ENCODE measurements at regions not wholly inside any gene's neighbourhood (a gene's known extent, or its start where the extent isn't known, plus 50 kb on each side); places are given as distances from the start of the nearest gene placed in this dataset.
"Not testable (repeated sequence)": the region's sequence is repeated elsewhere in the genome, so short reads cannot be mapped to it uniquely, and the experiment has no call there.

DNA sequence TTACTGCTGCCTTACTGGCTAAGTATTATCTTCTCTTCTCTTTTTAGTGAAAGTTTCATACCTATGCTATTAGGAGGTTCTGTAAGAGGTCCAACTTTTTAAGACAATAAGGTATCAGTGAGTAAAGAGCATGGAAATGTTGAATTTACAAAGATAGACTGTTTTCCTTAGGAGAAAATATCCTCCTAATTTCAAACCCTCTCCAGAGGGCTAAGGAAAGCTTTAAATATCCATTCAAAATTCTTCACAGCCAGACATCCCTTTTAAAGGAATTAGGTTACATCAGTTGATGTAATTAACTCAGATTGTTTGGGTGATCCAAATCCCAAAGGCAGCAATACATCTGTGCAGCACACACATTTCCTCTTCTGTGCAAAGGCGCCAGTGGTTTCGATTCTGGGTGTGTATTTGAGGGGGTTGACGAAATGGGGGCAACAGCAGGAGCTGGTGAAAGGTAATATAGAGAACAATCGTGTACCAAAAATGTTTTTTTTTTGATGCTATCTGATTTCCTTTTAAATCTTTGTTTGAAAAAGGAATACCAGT, 273.8 kb upstream of the RPS23 start:
- DNase-seq (ENCODE audit: low spot score), result no peak

GRCh38 chr5:82551192-82551591, 273.0 kb upstream of the RPS23 start:
- no peak for DNase-seq (ENCODE audit: low spot score)

DNA sequence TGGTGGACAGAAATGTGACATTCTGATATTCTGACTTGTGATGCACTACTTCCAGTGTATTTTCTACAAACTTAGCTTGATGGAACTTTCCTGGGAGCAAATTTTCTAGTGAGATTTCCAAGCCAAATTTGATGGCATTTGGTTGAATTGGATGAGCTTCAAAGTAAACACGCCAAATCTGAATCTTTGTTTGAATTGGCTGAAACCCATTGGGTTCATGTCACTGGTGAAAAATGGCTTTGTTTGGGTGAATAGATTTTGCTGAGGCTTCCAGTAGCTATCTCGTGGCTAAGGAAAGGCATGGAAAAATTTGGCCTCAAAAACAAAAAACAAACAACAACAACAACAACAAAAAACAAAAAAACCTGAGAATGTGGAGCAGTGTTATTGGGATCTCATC, 271.1 kb upstream of the RPS23 start:
- no peak for DNase-seq (ENCODE audit: low spot score)

DNA sequence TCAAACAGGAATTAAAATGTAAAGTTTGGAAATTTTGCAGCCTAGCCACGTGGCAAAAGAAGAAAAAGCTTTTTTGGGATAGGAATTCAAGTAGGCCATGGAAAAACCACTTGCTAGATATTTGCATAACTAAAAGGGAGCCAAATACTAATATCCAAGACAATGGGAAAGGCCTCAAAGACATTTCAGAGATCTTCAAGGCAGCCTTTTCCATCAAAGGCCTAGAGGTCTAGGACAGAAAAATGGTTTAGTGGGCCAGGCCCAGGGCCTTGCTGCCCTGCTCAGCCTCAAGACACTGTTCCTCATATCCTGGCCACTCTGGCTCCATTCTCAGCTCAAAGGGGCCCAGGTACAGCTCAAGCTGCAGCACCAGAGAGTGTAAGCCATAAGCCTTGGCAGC, 265.9 kb upstream of the RPS23 start:
- no peak for DNase-seq (ENCODE audit: low spot score)

DNA sequence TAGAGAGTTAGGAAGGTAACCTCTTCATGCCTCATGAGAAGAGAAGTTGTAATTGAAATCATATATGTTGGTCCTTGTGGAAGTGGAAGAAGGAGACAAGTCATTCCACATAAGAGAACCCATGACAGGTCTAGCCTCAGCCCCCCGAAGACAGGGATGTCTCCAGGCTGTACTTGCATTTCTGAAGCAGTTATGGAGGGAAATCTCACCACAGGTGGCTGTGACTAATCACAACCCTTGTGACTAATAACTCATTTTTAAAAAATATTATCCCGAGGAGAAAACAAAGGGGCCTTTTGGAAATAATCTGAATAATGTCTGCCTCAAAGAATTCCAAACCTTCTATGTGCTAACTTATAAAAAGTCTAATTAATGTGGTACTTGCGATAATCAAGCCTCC, 262.1 kb upstream of the RPS23 start:
- DNase-seq (ENCODE audit: low spot score), result no peak

GRCh38 chr5:82538339-82539034, 260.3 kb upstream of the RPS23 start:
- no peak for DNase-seq (ENCODE audit: low spot score)

GRCh38 chr5:82537687-82538306, 259.6 kb upstream of the RPS23 start:
- DNase-seq (ENCODE audit: low spot score), result no peak

DNA sequence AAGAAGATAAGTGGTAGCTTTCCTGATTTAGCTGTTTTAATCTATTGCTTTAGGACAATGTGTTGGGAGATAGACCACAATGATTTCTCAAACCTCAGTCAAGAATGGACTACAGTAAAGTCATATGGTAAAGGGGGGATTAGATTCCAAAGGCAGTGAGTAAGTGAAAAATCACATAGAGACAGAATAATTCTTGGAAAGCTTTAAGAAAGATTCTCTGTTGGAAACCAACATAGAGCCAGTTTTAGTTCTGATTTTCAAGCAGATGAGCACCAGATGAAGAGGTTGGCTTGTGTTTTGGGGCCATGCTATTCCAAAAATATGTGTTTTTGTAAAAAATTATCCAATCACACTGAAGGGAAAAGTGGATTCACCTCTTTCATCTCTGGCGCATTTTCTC, 256.8 kb upstream of the RPS23 start:
- no peak for DNase-seq (ENCODE audit: low spot score)

- DNase-seq (ENCODE audit: low spot score), result not testable (repeated sequence)
Measured at GRCh38 chr5:82532075-82532474, 253.9 kb upstream of the RPS23 start.

DNA sequence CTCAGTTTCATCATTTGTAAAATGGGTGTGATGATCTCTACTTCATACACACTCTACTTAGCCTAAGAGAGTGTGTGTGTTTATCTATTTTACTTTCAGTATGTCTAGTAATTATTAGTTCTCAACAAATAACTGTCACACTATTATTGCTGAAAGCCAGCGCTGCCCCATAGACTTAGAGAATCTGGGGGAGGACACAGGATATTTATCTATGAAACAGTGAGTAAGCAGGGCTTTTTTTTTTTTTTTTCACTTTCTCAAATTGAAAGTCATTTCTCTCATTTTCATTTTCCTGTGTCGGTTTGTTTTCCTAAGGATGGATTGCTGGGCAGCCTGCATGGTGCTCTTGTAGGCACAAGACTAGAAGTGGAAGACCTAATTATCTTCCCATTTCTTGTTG, 248.4 kb upstream of the RPS23 start:
- DNase-seq (ENCODE audit: low spot score), result no peak

DNA sequence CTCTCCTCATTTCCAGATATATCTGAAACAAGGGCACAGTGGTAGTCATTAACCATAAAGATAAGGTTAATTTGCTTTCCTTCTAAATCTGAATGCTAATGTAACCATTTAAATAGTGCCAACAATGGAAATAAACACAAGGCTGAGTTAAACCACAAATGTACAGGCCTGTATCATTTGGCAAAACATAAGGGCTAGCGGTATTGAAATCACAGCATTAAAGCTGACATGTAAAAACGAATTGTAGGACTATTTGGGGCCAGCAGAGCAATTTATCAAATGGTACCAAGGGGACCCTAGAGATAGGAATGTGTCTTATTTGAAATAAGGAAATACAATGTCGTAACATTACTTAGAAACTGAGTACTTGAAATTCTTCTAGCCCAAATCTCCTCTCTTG, 247.5 kb upstream of the RPS23 start:
- no peak for DNase-seq (ENCODE audit: low spot score)

DNA sequence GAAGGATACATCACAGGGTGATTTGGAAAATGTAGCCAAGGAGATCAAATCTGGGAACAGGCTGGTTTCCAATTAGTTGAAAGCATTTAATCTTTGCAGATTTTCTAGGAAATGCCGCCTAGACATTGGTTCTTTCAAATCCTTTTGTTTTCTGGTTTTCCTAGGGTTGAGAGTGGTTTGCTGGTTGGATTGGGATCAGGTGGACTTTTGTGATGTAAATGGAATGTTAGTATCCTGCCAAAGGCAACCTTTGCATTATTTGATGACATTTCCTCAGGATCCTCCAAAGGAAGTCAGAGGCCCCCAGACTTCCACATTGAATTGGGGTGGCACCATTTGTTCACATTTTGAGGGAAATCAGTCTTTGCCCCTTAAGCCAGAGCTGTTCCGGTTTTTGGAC, 245.5 kb upstream of the RPS23 start:
- no peak for DNase-seq (ENCODE audit: low spot score)

- DNase-seq (ENCODE audit: low spot score), result no peak
Measured at GRCh38 chr5:82522897-82523296, 244.7 kb upstream of the RPS23 start.

DNA sequence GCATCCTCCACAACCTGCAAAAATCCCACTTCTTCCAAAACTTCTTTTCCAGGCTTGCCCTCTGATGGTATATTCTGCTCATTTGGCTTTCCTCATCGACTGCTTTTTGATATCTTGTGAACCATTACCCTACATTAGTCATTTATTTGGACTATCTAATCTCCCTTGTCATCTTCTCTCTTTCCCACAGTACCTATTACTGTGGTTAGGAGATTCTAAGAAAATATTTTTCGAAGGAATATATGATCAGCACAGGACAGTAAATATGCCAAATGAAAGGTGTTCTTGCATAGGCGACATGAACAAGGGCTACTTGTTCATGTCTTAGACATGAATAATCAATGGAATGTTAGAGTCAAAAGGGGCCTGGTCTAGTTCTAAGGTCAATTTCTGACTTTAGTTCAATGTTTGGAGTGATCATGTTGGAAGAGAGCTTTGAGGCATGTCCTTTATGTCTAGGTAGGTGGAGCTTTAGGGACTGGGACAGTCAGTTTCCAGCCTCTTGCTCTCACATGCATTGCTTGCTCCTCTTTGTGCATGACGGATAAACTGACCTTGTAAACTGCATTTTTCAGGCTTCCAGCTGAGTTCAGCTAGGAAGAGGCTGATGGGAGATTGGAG, 243.4 kb upstream of the RPS23 start:
- no peak for DNase-seq (ENCODE audit: low spot score)

GRCh38 chr5:82519558-82519957, 241.4 kb upstream of the RPS23 start:
- DNase-seq (ENCODE audit: low spot score), result no peak

DNA sequence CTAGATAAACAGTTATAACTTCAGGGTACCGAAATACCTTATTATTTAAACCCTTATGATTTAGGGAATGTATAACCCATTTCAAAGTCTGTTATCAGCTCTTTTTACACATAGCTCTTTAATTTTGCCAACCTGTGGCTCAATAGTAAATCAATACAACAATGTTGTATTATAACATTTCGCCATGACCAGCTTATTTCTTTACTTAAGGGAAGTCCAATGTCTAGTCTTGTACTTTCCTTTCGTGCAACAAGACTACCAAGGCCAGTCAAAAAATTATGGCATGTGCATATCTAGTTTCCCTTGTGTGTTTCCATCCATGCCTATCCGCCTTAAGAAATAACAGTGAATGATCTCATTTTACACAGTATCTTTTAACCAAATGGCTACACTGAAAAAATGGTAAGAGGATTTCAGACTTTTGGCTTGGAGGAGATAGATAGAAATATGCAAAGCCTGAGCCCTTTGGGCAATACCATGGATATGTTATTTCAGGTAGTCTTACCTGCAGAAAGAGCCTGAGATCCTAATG, 239.5 kb upstream of the RPS23 start:
- no peak for DNase-seq (ENCODE audit: low spot score)

GRCh38 chr5:82513738-82514137, 235.6 kb upstream of the RPS23 start:
- no peak for DNase-seq (ENCODE audit: low spot score)

- no peak for DNase-seq (ENCODE audit: low spot score)
Measured at GRCh38 chr5:82512025-82512424, 233.9 kb upstream of the RPS23 start.

GRCh38 chr5:82511134-82511533, 233.0 kb upstream of the RPS23 start:
- no peak for DNase-seq (ENCODE audit: low spot score)

GRCh38 chr5:82509762-82510161, 231.6 kb upstream of the RPS23 start:
- no peak for DNase-seq (ENCODE audit: low spot score)

- DNase-seq (ENCODE audit: low spot score), result not testable (repeated sequence)
Measured at GRCh38 chr5:82506390-82506789, 228.2 kb upstream of the RPS23 start.

- no peak for DNase-seq (ENCODE audit: low spot score)
Measured at GRCh38 chr5:82499725-82500244, 221.6 kb upstream of the RPS23 start.

DNA sequence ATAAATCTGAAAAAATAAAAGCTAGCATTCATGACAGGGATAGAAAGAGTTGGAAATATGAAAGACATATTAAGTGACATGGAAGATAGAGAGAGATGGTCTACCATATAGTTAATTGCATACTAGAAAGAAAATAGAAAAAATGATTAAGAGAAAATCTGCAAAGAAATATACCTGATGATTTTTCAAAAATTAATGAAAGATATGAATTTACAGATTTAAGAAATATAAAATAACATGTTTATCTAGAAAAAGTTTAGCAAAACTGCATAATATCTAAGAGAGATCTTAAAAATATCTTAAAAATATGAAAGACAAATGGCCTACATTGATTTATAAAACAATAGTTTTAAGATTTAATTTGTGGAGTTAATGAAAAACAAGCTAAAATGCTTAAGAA, 219.1 kb upstream of the RPS23 start:
- no peak for DNase-seq (ENCODE audit: low spot score)
